SK-N-SH treated with all-trans-retinoic acid at 6 μM for 48 hours (cell line): ENCODE measurements at regions not wholly inside any gene's neighbourhood (a gene's known extent, or its start where the extent isn't known, plus 50 kb on each side); places are given as distances from the start of the nearest gene placed in this dataset.

Experiments
- ATAC-seq: fragments of 200-7000 bp; cut with Tn5 transposase; 3 replicates; pipeline ENCODE4 v1.9.1; 2020; ENCODE audit warnings: mild to moderate bottlenecking, moderate library complexity
- ARNTL ChIP-seq: fragments of 450-650 bp; formaldehyde crosslinking; IDR thresholded peaks from 2 replicates; pipeline ENCODE4 v1.5.0; 2020; ENCODE audit warnings: low read depth, mild to moderate bottlenecking, moderate library complexity, borderline replicate concordance
- BACH2 ChIP-seq: fragments of 250-450 bp; sonication (Bioruptor Pico); IDR thresholded peaks from 2 replicates; pipeline ENCODE4 v1.9.0; 2021; ENCODE audit warnings: mild to moderate bottlenecking, borderline replicate concordance
- CSDC2 ChIP-seq: fragments of 250-450 bp; sonication (Bioruptor Pico); IDR thresholded peaks from 2 replicates; pipeline ENCODE4 v1.5.0; 2020; ENCODE audit warnings: mild to moderate bottlenecking, moderate library complexity
- ESRRG ChIP-seq: fragments of 250-450 bp; sonication (Bioruptor Pico); IDR thresholded peaks from 2 replicates; pipeline ENCODE4 v1.6.1; 2021; ENCODE audit warnings: mild to moderate bottlenecking
- GLIS3 ChIP-seq: fragments of 250-450 bp; sonication (Bioruptor Pico); IDR thresholded peaks from 2 replicates; pipeline ENCODE4 v1.5.0; 2020; ENCODE audit warnings: mild to moderate bottlenecking, moderate library complexity
- ISL1 ChIP-seq: fragments of 250-450 bp; sonication (Bioruptor Pico); IDR thresholded peaks from 2 replicates; pipeline ENCODE4 v2.1.2; 2022; ENCODE audit warnings: mild to moderate bottlenecking, moderate library complexity
- RARB ChIP-seq: fragments of 250-450 bp; sonication (Bioruptor Pico); IDR thresholded peaks from 2 replicates; pipeline ENCODE4 v1.8.0; 2021; ENCODE audit warnings: mild to moderate bottlenecking, moderate library complexity
- SNAI2 ChIP-seq: fragments of 250-450 bp; sonication (Bioruptor Pico); IDR thresholded peaks from 2 replicates; pipeline ENCODE4 v1.5.0; 2020; ENCODE audit warnings: mild to moderate bottlenecking, moderate library complexity
- TCF4 ChIP-seq: fragments of 250-450 bp; sonication (Bioruptor Pico); IDR thresholded peaks from 2 replicates; pipeline ENCODE4 v1.8.0; 2021; ENCODE audit warnings: mild to moderate bottlenecking, moderate library complexity, borderline replicate concordance
- TOX ChIP-seq: fragments of 250-450 bp; sonication (Bioruptor Pico); IDR thresholded peaks from 2 replicates; pipeline ENCODE4 v1.8.0; 2021; ENCODE audit warnings: mild to moderate bottlenecking, moderate library complexity, borderline replicate concordance
- ZNF565 ChIP-seq: fragments of 450-650 bp; formaldehyde crosslinking; conservative IDR thresholded peaks from 2 replicates; pipeline ENCODE4 v1.5.0; 2020; ENCODE audit warnings: low read depth, mild to moderate bottlenecking, moderate library complexity
- ZNF8 ChIP-seq: fragments of 450-650 bp; formaldehyde crosslinking; IDR thresholded peaks from 2 replicates; pipeline ENCODE4 v1.5.0; 2020; ENCODE audit warnings: mild to moderate bottlenecking, moderate library complexity
- TF ChIP-seq, protein P1 (sequence below): fragments of 250-450 bp; sonication (Bioruptor Pico); IDR thresholded peaks from 2 replicates; pipeline ENCODE4 v1.5.1; 2021; ENCODE audit warnings: mild to moderate bottlenecking, moderate library complexity
- TF ChIP-seq, protein P2 (sequence below): fragments of 250-450 bp; sonication (Bioruptor Pico); IDR thresholded peaks from 2 replicates; pipeline ENCODE4 v1.8.0; 2021; ENCODE audit warnings: low read depth, mild to moderate bottlenecking, moderate library complexity, borderline replicate concordance
- TF ChIP-seq, protein P3 (sequence below): fragments of 250-450 bp; sonication (Bioruptor Pico); IDR thresholded peaks from 2 replicates; pipeline ENCODE4 v1.5.1; 2020; ENCODE audit warnings: low read depth, mild to moderate bottlenecking, moderate library complexity
- TF ChIP-seq, protein P4 (sequence below): fragments of 250-450 bp; sonication (Bioruptor Pico); IDR thresholded peaks from 2 replicates; pipeline ENCODE4 v1.5.0; 2020; ENCODE audit warnings: mild to moderate bottlenecking, moderate library complexity
- TF ChIP-seq, protein P5 (sequence below): fragments of 250-450 bp; sonication (Bioruptor Pico); IDR thresholded peaks from 2 replicates; pipeline ENCODE4 v1.8.0; 2020; ENCODE audit warnings: mild to moderate bottlenecking, moderate library complexity, borderline replicate concordance

DNA sequence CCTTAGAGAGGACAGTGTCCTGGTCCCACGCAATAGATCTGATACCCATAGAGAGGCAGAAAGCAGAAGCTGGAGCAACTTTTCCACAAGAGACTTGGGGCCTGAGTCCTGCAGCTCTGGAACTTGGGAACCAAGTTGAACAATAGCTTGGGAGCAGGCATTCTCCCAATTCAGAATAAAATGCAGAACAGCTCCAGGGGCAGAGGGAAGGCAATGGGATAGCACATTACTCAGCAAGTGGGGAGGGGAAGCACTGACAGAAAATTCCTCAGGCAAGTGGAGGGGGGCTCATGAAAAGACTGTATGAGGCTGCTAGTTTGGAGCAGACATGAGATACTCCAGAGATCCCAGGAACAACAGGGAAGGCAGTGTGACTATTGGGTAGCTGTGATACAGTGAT is 513.6 kb downstream of the HINT1 start:
- no peak for ATAC-seq
- TF ChIP-seq, protein P1, sequence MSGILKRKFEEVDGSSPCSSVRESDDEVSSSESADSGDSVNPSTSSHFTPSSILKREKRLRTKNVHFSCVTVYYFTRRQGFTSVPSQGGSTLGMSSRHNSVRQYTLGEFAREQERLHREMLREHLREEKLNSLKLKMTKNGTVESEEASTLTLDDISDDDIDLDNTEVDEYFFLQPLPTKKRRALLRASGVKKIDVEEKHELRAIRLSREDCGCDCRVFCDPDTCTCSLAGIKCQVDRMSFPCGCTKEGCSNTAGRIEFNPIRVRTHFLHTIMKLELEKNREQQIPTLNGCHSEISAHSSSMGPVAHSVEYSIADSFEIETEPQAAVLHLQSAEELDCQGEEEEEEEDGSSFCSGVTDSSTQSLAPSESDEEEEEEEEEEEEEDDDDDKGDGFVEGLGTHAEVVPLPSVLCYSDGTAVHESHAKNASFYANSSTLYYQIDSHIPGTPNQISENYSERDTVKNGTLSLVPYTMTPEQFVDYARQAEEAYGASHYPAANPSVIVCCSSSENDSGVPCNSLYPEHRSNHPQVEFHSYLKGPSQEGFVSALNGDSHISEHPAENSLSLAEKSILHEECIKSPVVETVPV (CRISPR knock-in tag), result no peak
- TF ChIP-seq, protein P2, sequence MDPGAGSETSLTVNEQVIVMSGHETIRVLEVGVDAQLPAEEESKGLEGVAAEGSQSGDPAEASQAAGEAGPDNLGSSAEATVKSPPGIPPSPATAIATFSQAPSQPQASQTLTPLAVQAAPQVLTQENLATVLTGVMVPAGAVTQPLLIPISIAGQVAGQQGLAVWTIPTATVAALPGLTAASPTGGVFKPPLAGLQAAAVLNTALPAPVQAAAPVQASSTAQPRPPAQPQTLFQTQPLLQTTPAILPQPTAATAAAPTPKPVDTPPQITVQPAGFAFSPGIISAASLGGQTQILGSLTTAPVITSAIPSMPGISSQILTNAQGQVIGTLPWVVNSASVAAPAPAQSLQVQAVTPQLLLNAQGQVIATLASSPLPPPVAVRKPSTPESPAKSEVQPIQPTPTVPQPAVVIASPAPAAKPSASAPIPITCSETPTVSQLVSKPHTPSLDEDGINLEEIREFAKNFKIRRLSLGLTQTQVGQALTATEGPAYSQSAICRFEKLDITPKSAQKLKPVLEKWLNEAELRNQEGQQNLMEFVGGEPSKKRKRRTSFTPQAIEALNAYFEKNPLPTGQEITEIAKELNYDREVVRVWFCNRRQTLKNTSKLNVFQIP (CRISPR knock-in tag), result no peak
- no peak for TF ChIP-seq ZNF8 (CRISPR knock-in tag)
- TF ChIP-seq TCF4 (CRISPR knock-in tag), result no peak
- no peak for TF ChIP-seq RARB (CRISPR knock-in tag)
- TF ChIP-seq BACH2 (CRISPR knock-in tag), result no peak
- no peak for TF ChIP-seq ZNF565 (CRISPR knock-in tag)
- no peak for TF ChIP-seq GLIS3
- TF ChIP-seq, protein P3, sequence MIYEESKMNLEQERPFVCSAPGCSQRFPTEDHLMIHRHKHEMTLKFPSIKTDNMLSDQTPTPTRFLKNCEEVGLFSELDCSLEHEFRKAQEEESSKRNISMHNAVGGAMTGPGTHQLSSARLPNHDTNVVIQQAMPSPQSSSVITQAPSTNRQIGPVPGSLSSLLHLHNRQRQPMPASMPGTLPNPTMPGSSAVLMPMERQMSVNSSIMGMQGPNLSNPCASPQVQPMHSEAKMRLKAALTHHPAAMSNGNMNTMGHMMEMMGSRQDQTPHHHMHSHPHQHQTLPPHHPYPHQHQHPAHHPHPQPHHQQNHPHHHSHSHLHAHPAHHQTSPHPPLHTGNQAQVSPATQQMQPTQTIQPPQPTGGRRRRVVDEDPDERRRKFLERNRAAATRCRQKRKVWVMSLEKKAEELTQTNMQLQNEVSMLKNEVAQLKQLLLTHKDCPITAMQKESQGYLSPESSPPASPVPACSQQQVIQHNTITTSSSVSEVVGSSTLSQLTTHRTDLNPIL (CRISPR knock-in tag), result no peak
- no peak for TF ChIP-seq ARNTL
- TF ChIP-seq ISL1 (CRISPR knock-in tag), result no peak
- TF ChIP-seq, protein P4, sequence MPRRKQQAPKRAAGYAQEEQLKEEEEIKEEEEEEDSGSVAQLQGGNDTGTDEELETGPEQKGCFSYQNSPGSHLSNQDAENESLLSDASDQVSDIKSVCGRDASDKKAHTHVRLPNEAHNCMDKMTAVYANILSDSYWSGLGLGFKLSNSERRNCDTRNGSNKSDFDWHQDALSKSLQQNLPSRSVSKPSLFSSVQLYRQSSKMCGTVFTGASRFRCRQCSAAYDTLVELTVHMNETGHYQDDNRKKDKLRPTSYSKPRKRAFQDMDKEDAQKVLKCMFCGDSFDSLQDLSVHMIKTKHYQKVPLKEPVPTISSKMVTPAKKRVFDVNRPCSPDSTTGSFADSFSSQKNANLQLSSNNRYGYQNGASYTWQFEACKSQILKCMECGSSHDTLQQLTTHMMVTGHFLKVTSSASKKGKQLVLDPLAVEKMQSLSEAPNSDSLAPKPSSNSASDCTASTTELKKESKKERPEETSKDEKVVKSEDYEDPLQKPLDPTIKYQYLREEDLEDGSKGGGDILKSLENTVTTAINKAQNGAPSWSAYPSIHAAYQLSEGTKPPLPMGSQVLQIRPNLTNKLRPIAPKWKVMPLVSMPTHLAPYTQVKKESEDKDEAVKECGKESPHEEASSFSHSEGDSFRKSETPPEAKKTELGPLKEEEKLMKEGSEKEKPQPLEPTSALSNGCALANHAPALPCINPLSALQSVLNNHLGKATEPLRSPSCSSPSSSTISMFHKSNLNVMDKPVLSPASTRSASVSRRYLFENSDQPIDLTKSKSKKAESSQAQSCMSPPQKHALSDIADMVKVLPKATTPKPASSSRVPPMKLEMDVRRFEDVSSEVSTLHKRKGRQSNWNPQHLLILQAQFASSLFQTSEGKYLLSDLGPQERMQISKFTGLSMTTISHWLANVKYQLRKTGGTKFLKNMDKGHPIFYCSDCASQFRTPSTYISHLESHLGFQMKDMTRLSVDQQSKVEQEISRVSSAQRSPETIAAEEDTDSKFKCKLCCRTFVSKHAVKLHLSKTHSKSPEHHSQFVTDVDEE (CRISPR knock-in tag), result no peak
- no peak for TF ChIP-seq CSDC2 (CRISPR knock-in tag)
- no peak for TF ChIP-seq ESRRG (CRISPR knock-in tag)
- no peak for TF ChIP-seq SNAI2 (CRISPR knock-in tag)
- TF ChIP-seq, protein P5, sequence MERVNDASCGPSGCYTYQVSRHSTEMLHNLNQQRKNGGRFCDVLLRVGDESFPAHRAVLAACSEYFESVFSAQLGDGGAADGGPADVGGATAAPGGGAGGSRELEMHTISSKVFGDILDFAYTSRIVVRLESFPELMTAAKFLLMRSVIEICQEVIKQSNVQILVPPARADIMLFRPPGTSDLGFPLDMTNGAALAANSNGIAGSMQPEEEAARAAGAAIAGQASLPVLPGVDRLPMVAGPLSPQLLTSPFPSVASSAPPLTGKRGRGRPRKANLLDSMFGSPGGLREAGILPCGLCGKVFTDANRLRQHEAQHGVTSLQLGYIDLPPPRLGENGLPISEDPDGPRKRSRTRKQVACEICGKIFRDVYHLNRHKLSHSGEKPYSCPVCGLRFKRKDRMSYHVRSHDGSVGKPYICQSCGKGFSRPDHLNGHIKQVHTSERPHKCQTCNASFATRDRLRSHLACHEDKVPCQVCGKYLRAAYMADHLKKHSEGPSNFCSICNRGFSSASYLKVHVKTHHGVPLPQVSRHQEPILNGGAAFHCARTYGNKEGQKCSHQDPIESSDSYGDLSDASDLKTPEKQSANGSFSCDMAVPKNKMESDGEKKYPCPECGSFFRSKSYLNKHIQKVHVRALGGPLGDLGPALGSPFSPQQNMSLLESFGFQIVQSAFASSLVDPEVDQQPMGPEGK (CRISPR knock-in tag), result no peak
- no peak for TF ChIP-seq TOX (CRISPR knock-in tag)

DNA sequence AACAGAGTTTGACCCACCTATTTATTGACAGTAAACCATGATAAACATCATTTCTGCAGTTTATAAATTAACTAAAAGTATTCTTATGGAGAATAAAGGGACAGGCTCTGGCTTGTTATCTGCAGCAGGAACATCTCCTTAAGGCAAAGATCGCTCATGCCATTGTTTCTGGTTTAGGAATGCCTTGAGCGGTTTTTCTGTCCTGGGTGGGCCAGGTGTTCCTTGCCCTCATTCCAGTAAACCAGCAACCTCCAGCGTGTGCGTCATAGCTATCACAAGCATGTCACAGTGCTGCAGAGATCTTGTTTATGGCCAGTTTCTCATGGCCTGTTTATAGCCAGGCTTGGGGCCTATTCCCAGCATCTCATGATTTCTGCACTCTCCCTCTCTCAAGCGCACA is 521.7 kb downstream of the HINT1 start:
- TF ChIP-seq, protein P5 (CRISPR knock-in tag), result no peak
- TF ChIP-seq TCF4 (CRISPR knock-in tag) (no peak), GLIS3 (no peak)
- TF ChIP-seq, protein P2 (CRISPR knock-in tag), result no peak
- TF ChIP-seq, protein P3 (CRISPR knock-in tag), result no peak

More for the DNA sequence above, 521.7 kb downstream of the HINT1 start:
- no peak for ATAC-seq
